ENCODE measurements at regions not wholly inside any gene's neighbourhood (a gene's known extent, or its start where the extent isn't known, plus 50 kb on each side); places are given as distances from the start of the nearest gene placed in this dataset.

DNA sequence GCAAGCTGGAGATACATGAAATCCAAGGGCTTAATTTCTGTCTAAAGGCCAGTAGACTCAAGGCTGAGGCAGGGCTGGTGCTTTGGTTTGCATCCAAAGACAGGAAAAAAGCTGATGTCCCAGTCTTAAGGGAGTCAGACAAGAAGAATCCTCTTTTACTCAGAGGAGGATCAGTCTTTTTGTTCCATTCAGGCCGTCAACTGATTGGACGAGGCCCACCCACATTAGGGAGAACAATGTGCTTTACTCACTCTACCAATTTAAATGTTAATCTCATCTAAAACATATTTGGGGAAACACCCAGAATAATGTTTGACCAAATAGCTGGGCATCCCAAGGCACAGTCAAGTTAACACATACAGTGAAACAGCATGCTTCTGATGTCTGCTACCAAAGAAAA lies 388.5 kb upstream of the CHRM2 start:
- TF ChIP-seq POLR2A (IDR thresholded peaks at IDR 0.05; ENCODE audit: low read length) (no peak), FOXS1 (CRISPR knock-in tag; IDR thresholded peaks at IDR 0.05) (no peak), CHD2 (IDR thresholded peaks at IDR 0.05; ENCODE audit: low read length, partially characterized antibody) (no peak), MAZ (IDR thresholded peaks at IDR 0.05; ENCODE audit: borderline replicate concordance, low read depth, low read length) (no peak), CEBPB (IDR thresholded peaks at IDR 0.05) (no peak), CBX2 (IDR thresholded peaks at IDR 0.05; ENCODE audit: borderline replicate concordance, low read depth) (no peak), MAFK (IDR thresholded peaks at IDR 0.05; ENCODE audit: partially characterized antibody) (no peak), EP300 (IDR thresholded peaks at IDR 0.05) (no peak), SMC3 (IDR thresholded peaks at IDR 0.05) (no peak), NFE2L2 (conservative IDR thresholded peaks at IDR 0.05; ENCODE audit: low read length) (no peak)
- TF ChIP-seq, protein P1, sequence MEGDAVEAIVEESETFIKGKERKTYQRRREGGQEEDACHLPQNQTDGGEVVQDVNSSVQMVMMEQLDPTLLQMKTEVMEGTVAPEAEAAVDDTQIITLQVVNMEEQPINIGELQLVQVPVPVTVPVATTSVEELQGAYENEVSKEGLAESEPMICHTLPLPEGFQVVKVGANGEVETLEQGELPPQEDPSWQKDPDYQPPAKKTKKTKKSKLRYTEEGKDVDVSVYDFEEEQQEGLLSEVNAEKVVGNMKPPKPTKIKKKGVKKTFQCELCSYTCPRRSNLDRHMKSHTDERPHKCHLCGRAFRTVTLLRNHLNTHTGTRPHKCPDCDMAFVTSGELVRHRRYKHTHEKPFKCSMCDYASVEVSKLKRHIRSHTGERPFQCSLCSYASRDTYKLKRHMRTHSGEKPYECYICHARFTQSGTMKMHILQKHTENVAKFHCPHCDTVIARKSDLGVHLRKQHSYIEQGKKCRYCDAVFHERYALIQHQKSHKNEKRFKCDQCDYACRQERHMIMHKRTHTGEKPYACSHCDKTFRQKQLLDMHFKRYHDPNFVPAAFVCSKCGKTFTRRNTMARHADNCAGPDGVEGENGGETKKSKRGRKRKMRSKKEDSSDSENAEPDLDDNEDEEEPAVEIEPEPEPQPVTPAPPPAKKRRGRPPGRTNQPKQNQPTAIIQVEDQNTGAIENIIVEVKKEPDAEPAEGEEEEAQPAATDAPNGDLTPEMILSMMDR (IDR thresholded peaks at IDR 0.05), result no peak
- TF ChIP-seq, protein P2, sequence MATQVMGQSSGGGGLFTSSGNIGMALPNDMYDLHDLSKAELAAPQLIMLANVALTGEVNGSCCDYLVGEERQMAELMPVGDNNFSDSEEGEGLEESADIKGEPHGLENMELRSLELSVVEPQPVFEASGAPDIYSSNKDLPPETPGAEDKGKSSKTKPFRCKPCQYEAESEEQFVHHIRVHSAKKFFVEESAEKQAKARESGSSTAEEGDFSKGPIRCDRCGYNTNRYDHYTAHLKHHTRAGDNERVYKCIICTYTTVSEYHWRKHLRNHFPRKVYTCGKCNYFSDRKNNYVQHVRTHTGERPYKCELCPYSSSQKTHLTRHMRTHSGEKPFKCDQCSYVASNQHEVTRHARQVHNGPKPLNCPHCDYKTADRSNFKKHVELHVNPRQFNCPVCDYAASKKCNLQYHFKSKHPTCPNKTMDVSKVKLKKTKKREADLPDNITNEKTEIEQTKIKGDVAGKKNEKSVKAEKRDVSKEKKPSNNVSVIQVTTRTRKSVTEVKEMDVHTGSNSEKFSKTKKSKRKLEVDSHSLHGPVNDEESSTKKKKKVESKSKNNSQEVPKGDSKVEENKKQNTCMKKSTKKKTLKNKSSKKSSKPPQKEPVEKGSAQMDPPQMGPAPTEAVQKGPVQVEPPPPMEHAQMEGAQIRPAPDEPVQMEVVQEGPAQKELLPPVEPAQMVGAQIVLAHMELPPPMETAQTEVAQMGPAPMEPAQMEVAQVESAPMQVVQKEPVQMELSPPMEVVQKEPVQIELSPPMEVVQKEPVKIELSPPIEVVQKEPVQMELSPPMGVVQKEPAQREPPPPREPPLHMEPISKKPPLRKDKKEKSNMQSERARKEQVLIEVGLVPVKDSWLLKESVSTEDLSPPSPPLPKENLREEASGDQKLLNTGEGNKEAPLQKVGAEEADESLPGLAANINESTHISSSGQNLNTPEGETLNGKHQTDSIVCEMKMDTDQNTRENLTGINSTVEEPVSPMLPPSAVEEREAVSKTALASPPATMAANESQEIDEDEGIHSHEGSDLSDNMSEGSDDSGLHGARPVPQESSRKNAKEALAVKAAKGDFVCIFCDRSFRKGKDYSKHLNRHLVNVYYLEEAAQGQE (IDR thresholded peaks at IDR 0.05), result no peak
